ENCODE measurements at regions not wholly inside any gene's neighbourhood (a gene's known extent, or its start where the extent isn't known, plus 50 kb on each side); places are given as distances from the start of the nearest gene placed in this dataset.

DNA sequence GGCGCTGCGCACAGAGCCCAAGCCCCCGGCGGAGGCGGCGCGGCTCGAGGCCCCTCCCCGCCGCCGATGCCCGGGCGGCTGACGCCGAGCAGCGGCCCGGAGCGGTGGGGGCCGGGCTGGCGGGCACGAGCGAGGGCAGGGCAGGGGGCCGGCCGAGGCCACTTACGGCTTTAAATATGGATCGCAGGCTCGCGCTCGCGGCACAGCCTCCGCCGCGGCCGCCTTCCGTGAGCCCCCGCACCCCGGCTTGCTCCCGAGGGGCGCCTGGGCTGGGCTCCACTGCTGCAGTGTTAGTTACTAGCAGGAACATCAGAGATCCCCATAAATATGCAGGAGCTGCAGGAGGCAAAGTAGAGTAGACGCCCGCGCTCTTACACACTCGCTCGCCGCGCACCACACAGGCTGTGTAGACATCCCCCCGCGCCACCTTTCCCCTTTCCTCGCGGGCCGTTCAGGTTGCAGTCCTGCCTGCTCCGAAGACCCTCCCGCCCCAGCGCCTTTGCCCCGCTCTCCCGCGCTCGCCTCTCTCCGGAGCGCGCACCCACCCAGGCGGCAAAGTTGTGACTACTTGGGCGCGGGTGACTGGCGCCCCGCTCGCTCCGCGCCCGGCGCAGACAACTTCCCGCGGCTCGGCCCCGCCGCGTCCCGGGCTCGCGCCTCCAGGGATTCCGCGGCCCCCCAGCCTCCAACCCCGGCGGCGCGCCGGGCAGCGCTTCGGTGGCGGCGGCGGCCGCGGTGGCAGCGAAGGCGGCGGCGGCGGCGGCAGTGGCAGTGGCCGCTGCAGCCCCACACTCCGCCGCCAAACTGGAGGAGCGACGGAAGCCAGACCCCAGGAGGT, 152.0 kb upstream of the SLC4A4 start:
- Histone ChIP-seq H3K4me3 (ENCODE audit: low read length) (peak overlapping the region; percentile 82), H3K27me3 (ENCODE audit: low read depth, low read length) (peaks cover 23% of the 10 kb centered on the region), H3K4me2 (ENCODE audit: low read length) (peak overlapping the region; percentile 81), H4K20me1 (ENCODE audit: insufficient read depth, low read length) (no peaks in the 10 kb centered on the region), H3K4me1 (ENCODE audit: low read length) (peaks cover 26% of the 10 kb centered on the region), H2AFZ (ENCODE audit: low read depth, low read length) (peak overlapping the region; percentile 75), H3K9me3 (ENCODE audit: insufficient read depth, low read length) (no peaks in the 10 kb centered on the region), H3K79me2 (ENCODE audit: low read length) (no peaks in the 10 kb centered on the region), H3K9ac (ENCODE audit: low read length) (peak overlapping the region; percentile 44), H3K36me3 (replicated peaks; ENCODE audit: low read depth, low read length) (no peaks in the 10 kb centered on the region), H3K27ac (ENCODE audit: low read length) (no peak overlapping the region)
- TF ChIP-seq, protein P1, sequence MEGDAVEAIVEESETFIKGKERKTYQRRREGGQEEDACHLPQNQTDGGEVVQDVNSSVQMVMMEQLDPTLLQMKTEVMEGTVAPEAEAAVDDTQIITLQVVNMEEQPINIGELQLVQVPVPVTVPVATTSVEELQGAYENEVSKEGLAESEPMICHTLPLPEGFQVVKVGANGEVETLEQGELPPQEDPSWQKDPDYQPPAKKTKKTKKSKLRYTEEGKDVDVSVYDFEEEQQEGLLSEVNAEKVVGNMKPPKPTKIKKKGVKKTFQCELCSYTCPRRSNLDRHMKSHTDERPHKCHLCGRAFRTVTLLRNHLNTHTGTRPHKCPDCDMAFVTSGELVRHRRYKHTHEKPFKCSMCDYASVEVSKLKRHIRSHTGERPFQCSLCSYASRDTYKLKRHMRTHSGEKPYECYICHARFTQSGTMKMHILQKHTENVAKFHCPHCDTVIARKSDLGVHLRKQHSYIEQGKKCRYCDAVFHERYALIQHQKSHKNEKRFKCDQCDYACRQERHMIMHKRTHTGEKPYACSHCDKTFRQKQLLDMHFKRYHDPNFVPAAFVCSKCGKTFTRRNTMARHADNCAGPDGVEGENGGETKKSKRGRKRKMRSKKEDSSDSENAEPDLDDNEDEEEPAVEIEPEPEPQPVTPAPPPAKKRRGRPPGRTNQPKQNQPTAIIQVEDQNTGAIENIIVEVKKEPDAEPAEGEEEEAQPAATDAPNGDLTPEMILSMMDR (IDR thresholded peaks at IDR 0.05; ENCODE audit: low read depth, low read length): no peak
- no peak for TF ChIP-seq EZH2phosphoT487 (IDR thresholded peaks at IDR 0.05; ENCODE audit: low read depth)

- Histone ChIP-seq H3K9ac (ENCODE audit: low read length) (peak overlapping the region; percentile 44), H3K4me3 (ENCODE audit: low read length) (peak overlapping the region; percentile 82)
- TF ChIP-seq, protein P1 (IDR thresholded peaks at IDR 0.05; ENCODE audit: low read depth, low read length): no peak
- TF ChIP-seq EZH2phosphoT487 (IDR thresholded peaks at IDR 0.05; ENCODE audit: low read depth): no peak
These were observed 151.2 kb upstream of the SLC4A4 start for GRCh38 chr4:71187404-71188155.

DNA sequence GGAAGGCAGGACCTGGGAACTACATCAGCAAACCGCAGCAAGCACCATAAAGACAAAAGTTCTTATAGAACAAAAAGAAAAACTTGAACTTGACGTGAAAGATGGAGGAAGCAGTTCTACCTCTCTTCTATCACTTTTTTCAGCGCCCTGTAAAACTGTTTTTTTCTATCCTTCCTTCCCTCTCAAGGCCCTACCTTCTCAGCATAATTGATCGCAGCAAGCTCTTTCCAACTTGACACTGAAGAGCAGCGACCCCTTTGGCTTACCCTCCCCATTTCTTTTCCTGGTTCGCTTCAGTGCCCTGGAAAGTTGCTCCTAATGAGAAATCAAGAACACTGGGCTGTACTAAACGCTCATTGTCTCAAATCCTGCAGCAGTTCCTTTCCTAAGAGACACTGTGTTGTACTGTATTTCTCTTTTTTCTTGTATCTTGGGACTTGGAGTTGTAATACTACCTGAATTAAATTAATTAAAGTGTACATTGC, 150.6 kb upstream of the SLC4A4 start:
- H3K9me3 ChIP-seq (ENCODE audit: insufficient read depth, low read length): no peaks in the 10 kb centered on the region
- H3K9ac ChIP-seq (ENCODE audit: low read length): no peak overlapping the region
- H2AFZ ChIP-seq (ENCODE audit: low read depth, low read length): peak overlapping the region; percentile 20; the same call in 1 of the 2 replicates
- TF ChIP-seq, protein P1 (IDR thresholded peaks at IDR 0.05; ENCODE audit: low read depth, low read length): no peak
- TF ChIP-seq EZH2phosphoT487 (IDR thresholded peaks at IDR 0.05; ENCODE audit: low read depth): no peak
- no peaks in the 10 kb centered on the region for H4K20me1 ChIP-seq (ENCODE audit: insufficient read depth, low read length)
- H3K27ac ChIP-seq (ENCODE audit: low read length): no peak overlapping the region
- H3K79me2 ChIP-seq (ENCODE audit: low read length): no peaks in the 10 kb centered on the region
- H3K4me3 ChIP-seq (ENCODE audit: low read length): peak overlapping the region; percentile 82
- H3K4me1 ChIP-seq (ENCODE audit: low read length): peaks cover 26% of the 10 kb centered on the region
- peaks cover 23% of the 10 kb centered on the region for H3K27me3 ChIP-seq (ENCODE audit: low read depth, low read length)
- peak overlapping the region; percentile 81 for H3K4me2 ChIP-seq (ENCODE audit: low read length)
- no peaks in the 10 kb centered on the region for H3K36me3 ChIP-seq (replicated peaks; ENCODE audit: low read depth, low read length)

More at GRCh38 chr4:71187404-71188155, 151.2 kb upstream of the SLC4A4 start:
- Histone ChIP-seq H3K9me3 (ENCODE audit: insufficient read depth, low read length) (no peaks in the 10 kb centered on the region), H3K27ac (ENCODE audit: low read length) (no peak overlapping the region), H3K79me2 (ENCODE audit: low read length) (no peaks in the 10 kb centered on the region), H2AFZ (ENCODE audit: low read depth, low read length) (peak overlapping the region; percentile 20; the same call in 1 of the 2 replicates), H3K36me3 (replicated peaks; ENCODE audit: low read depth, low read length) (no peaks in the 10 kb centered on the region), H4K20me1 (ENCODE audit: insufficient read depth, low read length) (no peaks in the 10 kb centered on the region), H3K4me1 (ENCODE audit: low read length) (peaks cover 26% of the 10 kb centered on the region), H3K4me2 (ENCODE audit: low read length) (peak overlapping the region; percentile 81), H3K27me3 (ENCODE audit: low read depth, low read length) (peaks cover 23% of the 10 kb centered on the region)

DNA sequence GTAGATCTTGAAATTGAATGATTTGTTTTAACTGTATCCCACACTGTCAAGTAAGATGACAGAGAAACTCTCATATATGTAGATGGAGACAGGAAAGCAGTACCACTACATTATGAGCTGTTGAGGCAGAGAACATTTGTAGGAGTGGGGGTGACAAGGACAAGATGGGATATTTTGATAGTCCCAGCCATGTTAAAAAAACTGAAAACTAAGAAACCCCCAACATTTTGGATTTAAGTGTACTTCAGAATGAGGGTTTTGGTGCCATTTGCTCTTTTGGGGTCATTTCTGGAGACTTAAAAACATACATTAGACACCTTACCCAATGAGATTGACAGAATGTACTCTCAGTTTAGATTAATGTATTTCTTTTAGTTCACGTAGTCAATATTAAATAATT, 149.9 kb upstream of the SLC4A4 start:
- Histone ChIP-seq H3K27ac (ENCODE audit: low read length) (no peak overlapping the region), H2AFZ (ENCODE audit: low read depth, low read length) (no peak overlapping the region), H3K4me2 (ENCODE audit: low read length) (no peak overlapping the region), H3K9me3 (ENCODE audit: insufficient read depth, low read length) (no peaks in the 10 kb centered on the region), H4K20me1 (ENCODE audit: insufficient read depth, low read length) (no peaks in the 10 kb centered on the region), H3K4me3 (ENCODE audit: low read length) (no peak overlapping the region), H3K36me3 (replicated peaks; ENCODE audit: low read depth, low read length) (no peaks in the 10 kb centered on the region), H3K4me1 (ENCODE audit: low read length) (peaks cover 25% of the 10 kb centered on the region), H3K79me2 (ENCODE audit: low read length) (no peaks in the 10 kb centered on the region), H3K9ac (ENCODE audit: low read length) (no peak overlapping the region), H3K27me3 (ENCODE audit: low read depth, low read length) (peaks cover 23% of the 10 kb centered on the region)
- TF ChIP-seq, protein P1 (IDR thresholded peaks at IDR 0.05; ENCODE audit: low read depth, low read length): no peak
- no peak for TF ChIP-seq EZH2phosphoT487 (IDR thresholded peaks at IDR 0.05; ENCODE audit: low read depth)

Measured in OCI-LY3 (cell line).